Activated CD4-positive, alpha-beta T cell treated with anti-CD3 and anti-CD28 coated beads for 36 hours (primary cell): ENCODE measurements at regions not wholly inside any gene's neighbourhood (a gene's known extent, or its start where the extent isn't known, plus 50 kb on each side); places are given as distances from the start of the nearest gene placed in this dataset.

Experiments used
- ATAC-seq: fragments of 200-7000 bp; cut with Tn5 transposase; one replicate; pipeline ENCODE4 v1.10.0; 2021; ENCODE audit warnings: mild to moderate bottlenecking, moderate library complexity
- CTCF ChIA-PET: fragments of 350-600 bp; sonication (Branson Sonifier 250); formaldehyde crosslinking; loops from one replicate; lab custom pipeline; 2021; ENCODE audit warnings: antibody characterized with exemption; lab: Charles Lee
- POLR2A ChIA-PET: fragments of 350-600 bp; sonication (Branson Sonifier 250); formaldehyde crosslinking; loops from one replicate; lab custom pipeline; 2021; ENCODE audit warnings: antibody characterized with exemption, inconsistent platforms; lab: Charles Lee
- DNase-seq: peaks from one replicate; pipeline ENCODE4 v3.0.0-alpha.2; 2020
- H3K27ac Mint-ChIP-seq: one replicate; pipeline ENCODE4 v1.8.0; 2021; ENCODE audit warnings: mixed read lengths
- H3K27me3 Mint-ChIP-seq: one replicate; pipeline ENCODE4 v1.8.0; 2021; ENCODE audit warnings: mixed read lengths
- H3K36me3 Mint-ChIP-seq: one replicate; pipeline ENCODE4 v1.8.0; 2021; ENCODE audit warnings: low read depth, mixed read lengths
- H3K4me1 Mint-ChIP-seq: one replicate; pipeline ENCODE4 v1.8.0; 2021; ENCODE audit warnings: mixed read lengths
- H3K4me3 Mint-ChIP-seq: one replicate; pipeline ENCODE4 v1.8.0; 2021; ENCODE audit warnings: mild to moderate bottlenecking, moderate library complexity, mixed read lengths
- H3K9me3 Mint-ChIP-seq: one replicate; pipeline ENCODE4 v1.8.0; 2021; ENCODE audit warnings: low read depth, mixed read lengths
- intact Hi-C, 2 experiments: fragments of 100-400 bp; cut with DNase I in 1 of 2; cut with micrococcal nuclease in 1 of 2; formaldehyde crosslinking; loops; one replicate each; pipeline versions ENCODE4 v1.14.2 to v1.15.1; 2022 to 2024; cut with DNase I, micrococcal nuclease

DNA sequence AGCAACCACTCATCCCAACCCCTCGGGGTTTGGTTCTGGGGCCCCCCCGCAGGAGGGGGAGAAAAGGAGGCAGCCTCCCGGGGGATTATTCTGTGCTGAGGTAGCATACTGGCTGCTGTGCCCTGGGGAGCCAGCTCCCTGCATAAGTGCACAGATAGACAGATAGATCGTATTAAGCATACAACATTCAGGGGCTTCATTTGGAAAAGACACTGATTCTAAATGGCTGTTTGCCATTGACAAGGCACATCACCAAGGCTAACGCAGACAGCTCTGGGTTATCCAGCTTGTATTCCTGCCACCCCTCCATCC lies 547.9 kb downstream of the BUD13 start:
- H3K36me3 Mint-ChIP-seq: no peaks in the 10 kb centered on the region
- ChIA-PET CTCF (interaction anchor here (0.6 to 0.9 kb wide), 2 partner anchors 11 to 48 kb away, joined by 3 read pairs; no protein-coding TSS in a partner anchor), POLR2A (no interaction called here)
- H3K27ac Mint-ChIP-seq: no peak overlapping the region
- intact Hi-C loops: loop anchor here (1.0 to 2.0 kb wide), 2 partner anchors 900 to 901 kb away; no protein-coding TSS in a partner anchor
- no peak for DNase-seq
- H3K27me3 Mint-ChIP-seq: peaks cover 6% of the 10 kb centered on the region
- H3K9me3 Mint-ChIP-seq: no peaks in the 10 kb centered on the region
- no peak overlapping the region for H3K4me3 Mint-ChIP-seq
- H3K4me1 Mint-ChIP-seq: no peaks in the 10 kb centered on the region
- ATAC-seq: no peak

DNA sequence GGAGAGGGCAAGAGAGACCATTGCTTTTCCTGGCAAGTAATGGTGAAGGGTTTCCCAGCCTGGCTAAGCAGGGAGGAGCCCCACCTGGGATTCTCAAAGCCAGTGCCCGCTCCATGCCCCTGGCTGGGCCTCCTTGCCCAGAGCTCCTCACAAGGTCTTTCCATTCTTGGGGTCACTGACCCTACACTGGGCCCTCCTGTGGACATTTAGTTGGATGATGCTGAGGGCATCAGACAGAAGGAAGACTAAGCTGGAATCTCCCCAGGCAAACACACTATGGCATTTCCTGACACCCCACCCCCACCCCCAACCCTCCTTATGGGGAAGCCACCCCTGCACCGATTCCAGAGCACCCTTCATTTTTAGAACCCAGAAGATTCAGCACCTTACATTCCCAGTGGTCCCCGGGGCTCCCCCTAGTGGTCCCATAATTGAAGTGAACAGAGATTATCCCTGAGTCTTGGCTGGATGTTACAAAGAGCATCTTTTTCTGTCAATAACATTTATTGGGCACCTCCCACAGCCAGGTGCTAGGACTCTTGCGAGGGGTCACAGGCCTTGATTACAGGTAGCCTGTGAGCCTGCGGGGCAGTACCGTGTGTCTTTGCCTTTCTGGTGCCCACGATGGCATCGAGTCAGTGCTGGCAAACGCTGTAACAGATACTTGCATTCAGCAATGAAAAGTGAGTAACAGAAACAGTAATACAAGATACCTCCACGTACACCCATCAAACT lies 548.5 kb downstream of the BUD13 start:
- ChIA-PET POLR2A (no interaction called here), CTCF (interaction anchor here (0.7 kb wide), 1 partner anchor 892 kb away, joined by 3 read pairs; no protein-coding TSS in a partner anchor)
- Mint-ChIP-seq H3K9me3 (no peaks in the 10 kb centered on the region), H3K4me3 (no peak overlapping the region), H3K4me1 (no peaks in the 10 kb centered on the region), H3K36me3 (no peaks in the 10 kb centered on the region), H3K27me3 (peaks cover 6% of the 10 kb centered on the region), H3K27ac (no peak overlapping the region)
- intact Hi-C loops: loop anchor here (1.0 to 2.0 kb wide), 2 partner anchors 900 kb away; no protein-coding TSS in a partner anchor
- ATAC-seq (no peak), DNase-seq (peak; percentile 64)

DNA sequence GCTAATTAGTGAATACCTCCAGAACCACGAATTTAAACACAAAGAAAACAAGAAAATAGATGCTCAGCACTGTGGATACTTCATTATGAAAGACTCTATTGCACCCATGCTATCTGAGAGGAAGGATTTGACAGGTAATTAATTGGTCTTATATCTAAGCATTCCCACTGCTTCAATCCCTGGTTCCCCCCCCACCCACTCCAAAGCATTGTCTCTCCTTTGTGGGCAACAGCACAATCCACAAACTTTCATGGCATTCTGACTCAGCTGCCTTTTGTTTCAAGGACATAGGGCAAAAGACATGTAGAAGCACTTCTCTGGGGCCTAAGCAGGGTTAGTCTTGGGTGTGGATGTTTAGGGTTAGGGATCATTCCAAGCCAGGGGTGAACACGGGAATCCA lies 551.4 kb downstream of the BUD13 start:
- Mint-ChIP-seq H3K36me3 (no peaks in the 10 kb centered on the region), H3K27me3 (peaks cover 5% of the 10 kb centered on the region), H3K27ac (no peak overlapping the region), H3K4me1 (no peaks in the 10 kb centered on the region), H3K4me3 (no peak overlapping the region), H3K9me3 (no peaks in the 10 kb centered on the region)
- ATAC-seq (no peak), DNase-seq (no peak)
- ChIA-PET POLR2A (no interaction called here), CTCF (no interaction called here)
- intact Hi-C loops: no loop called here

DNA sequence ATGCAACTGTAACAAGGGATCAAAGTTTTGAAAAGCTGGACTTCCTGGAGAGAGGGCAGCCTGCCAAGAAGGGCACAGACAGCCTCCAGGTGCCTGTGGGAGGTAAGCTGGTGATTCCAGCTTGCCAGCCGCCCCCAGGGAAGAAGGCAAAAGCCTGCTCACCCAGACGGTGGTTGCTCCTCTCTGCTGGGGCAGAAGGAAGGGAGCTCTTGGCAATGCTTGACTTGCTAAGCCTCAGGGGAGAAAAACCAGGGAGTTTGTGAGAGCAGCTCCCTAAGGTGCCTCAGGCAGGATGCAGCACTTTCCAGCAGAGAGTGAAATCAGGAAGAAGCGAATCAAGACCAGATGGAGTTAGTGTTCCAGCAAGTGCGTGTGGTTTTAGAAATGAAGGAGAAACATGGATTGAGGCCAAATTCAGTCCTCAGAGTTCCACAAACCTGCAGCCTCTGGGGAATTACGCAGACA lies 553.6 kb downstream of the BUD13 start:
- intact Hi-C loops: no loop called here
- no peak overlapping the region for H3K4me3 Mint-ChIP-seq
- ATAC-seq: no peak
- CTCF ChIA-PET: interaction anchor here (0.6 kb wide), 1 partner anchor 60 kb away, joined by 3 read pairs; no protein-coding TSS in a partner anchor
- no peaks in the 10 kb centered on the region for H3K4me1 Mint-ChIP-seq
- H3K9me3 Mint-ChIP-seq: no peaks in the 10 kb centered on the region
- peaks cover 3% of the 10 kb centered on the region for H3K27me3 Mint-ChIP-seq
- H3K27ac Mint-ChIP-seq: no peak overlapping the region
- POLR2A ChIA-PET: no interaction called here
- H3K36me3 Mint-ChIP-seq: no peaks in the 10 kb centered on the region
- no peak for DNase-seq

DNA sequence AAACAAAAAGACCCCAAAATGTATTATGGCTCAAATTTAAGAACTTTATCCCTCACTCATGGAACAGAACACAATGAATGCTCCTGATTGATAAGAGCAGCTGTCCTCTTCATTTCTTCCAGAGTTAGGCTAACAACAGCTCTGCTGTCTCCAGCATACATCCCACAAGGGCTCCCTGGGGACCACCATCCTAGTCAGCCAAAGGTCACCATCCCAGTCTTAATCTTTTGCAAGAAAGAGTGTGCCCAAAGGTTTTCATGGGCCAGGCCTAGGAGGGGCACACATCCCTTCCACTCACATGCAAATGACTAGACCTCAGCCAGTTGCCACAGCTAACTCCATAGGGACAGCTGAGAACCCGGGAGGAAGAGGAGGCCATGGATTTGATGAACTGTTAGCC lies 555.3 kb downstream of the BUD13 start:
- ATAC-seq (no peak), DNase-seq (no peak)
- CTCF ChIA-PET: interaction anchor here (0.7 to 1.2 kb wide), 5 partner anchors 9 to 474 kb away, joined by 3 to 5 read pairs (median 3); no protein-coding TSS in a partner anchor
- POLR2A ChIA-PET: no interaction called here
- Mint-ChIP-seq H3K4me3 (no peak overlapping the region), H3K27me3 (peaks cover 4% of the 10 kb centered on the region), H3K36me3 (no peaks in the 10 kb centered on the region), H3K4me1 (no peaks in the 10 kb centered on the region), H3K27ac (no peak overlapping the region), H3K9me3 (no peaks in the 10 kb centered on the region)
- intact Hi-C loops: loop anchor here (1.0 to 2.0 kb wide), 3 partner anchors 59 to 474 kb away; no protein-coding TSS in a partner anchor

DNA sequence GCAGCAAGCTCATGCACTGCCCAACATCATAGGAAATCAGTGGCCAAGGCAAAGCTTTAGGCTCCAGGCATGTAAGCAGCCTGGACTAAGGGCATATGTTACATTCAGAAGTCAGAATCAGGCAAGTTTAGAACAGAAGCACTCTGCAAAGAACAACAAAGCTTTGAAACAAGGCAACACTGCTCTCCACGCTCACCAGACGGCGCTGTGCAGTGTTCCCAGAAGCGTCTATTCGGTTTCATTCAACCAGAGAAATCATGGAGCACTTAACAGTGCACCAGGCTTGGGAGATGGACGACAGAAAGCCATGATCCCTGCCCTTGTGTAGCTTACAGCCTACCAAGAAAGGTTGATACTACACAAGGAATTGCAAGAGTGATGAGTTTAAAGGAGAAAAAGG lies 555.8 kb downstream of the BUD13 start:
- intact Hi-C loops: loop anchor here (1.0 to 2.0 kb wide), 3 partner anchors 59 to 474 kb away; no protein-coding TSS in a partner anchor
- ChIA-PET CTCF (interaction anchor here (0.7 to 1.2 kb wide), 6 partner anchors 8 to 485 kb away, joined by 3 to 5 read pairs (median 3); no protein-coding TSS in a partner anchor), POLR2A (no interaction called here)
- H3K27me3 Mint-ChIP-seq: peaks cover 4% of the 10 kb centered on the region
- DNase-seq (peak; percentile 53), ATAC-seq (no peak)
- H3K4me1 Mint-ChIP-seq: no peaks in the 10 kb centered on the region
- H3K27ac Mint-ChIP-seq: no peak overlapping the region
- H3K9me3 Mint-ChIP-seq: no peaks in the 10 kb centered on the region
- no peak overlapping the region for H3K4me3 Mint-ChIP-seq
- no peaks in the 10 kb centered on the region for H3K36me3 Mint-ChIP-seq

DNA sequence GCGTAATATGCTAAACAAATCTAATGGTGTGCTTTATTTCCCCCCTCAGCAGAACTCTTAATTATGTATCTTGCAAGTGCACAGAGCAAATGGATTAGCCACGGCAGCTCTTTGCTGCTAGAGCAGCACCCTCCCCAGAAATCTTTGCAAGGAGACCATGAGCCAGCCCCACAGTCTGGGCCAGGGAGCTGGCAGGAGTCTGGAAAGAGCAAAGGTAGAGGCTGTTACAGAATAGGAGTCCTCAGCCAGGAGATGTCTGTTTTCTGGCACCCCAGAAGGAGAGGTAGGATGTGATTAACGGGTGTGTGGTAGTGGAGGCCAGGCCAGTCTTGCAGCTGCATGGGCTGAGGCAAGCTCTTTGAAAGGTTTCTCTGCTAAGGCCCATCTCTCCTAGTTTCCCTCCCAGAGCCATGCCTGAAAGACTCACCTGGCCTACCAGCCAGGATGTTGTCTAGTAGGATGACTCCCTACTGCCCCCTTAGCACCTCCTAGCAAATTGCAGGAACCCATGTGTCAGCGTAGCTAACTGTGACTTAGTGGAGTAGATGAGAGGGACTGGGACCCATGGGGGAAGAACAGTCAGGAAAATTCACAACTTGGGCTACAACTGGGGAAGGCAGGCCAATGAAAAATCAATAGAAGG lies 557.2 kb downstream of the BUD13 start:
- H3K27me3 Mint-ChIP-seq: peaks cover 6% of the 10 kb centered on the region
- ATAC-seq (no peak), DNase-seq (no peak)
- H3K27ac Mint-ChIP-seq: no peak overlapping the region
- H3K36me3 Mint-ChIP-seq: no peaks in the 10 kb centered on the region
- ChIA-PET CTCF (interaction anchor here (0.9 kb wide), 1 partner anchor 33 kb away, joined by 3 read pairs; no protein-coding TSS in a partner anchor), POLR2A (no interaction called here)
- H3K9me3 Mint-ChIP-seq: no peaks in the 10 kb centered on the region
- no peak overlapping the region for H3K4me3 Mint-ChIP-seq
- H3K4me1 Mint-ChIP-seq: no peaks in the 10 kb centered on the region
- intact Hi-C loops: loop anchor here in 1 of 2 experiments (2.0 kb wide), 1 partner anchor 61 kb away; no protein-coding TSS in a partner anchor

DNA sequence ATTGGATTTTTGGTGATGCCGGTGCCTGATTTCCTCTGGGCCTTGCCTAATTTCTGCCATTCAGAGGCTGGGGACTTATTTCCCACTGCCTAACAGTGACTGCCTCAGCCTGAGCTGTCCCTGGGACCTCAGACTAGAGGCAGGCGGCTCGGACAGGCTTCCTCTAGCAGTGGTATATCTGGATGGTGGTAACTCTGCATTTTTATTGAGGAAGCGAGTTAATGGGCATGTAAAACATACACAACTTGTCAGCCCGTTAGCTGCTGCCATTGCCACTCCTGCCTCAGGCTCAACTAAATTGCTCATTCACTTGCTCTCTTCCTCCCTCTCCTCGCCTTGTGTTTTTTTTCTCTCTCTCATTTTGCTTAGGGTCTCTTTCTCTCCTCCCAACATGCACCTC lies 561.6 kb downstream of the BUD13 start:
- no peaks in the 10 kb centered on the region for H3K4me1 Mint-ChIP-seq

DNA sequence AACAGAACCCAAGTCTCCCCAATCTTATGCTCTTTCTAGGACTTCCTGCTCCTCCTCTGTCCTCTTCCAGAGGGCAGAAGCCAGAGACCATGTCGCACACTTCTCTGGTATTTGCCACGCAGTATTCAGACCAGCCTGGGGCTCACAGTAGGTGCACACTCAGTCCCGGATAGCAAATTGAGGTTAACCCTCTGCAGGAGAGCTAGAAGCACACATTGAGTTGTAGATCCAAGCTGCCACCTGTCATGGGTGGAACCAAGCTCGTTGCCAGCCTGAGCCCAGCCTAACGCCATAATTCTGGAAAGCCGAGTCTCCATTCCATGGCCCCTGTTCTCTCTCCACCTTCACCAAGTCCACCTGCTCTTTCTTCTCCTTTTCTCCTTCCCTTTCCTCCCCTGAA lies 562.1 kb downstream of the BUD13 start:
- POLR2A ChIA-PET: no interaction called here
- intact Hi-C loops: no loop called here
- Mint-ChIP-seq H3K9me3 (no peaks in the 10 kb centered on the region), H3K36me3 (no peaks in the 10 kb centered on the region), H3K4me3 (no peak overlapping the region), H3K27ac (no peak overlapping the region), H3K27me3 (peaks cover 7% of the 10 kb centered on the region), H3K4me1 (no peaks in the 10 kb centered on the region)
- ATAC-seq (no peak), DNase-seq (no peak)
- CTCF ChIA-PET: interaction anchor here (0.8 kb wide), 1 partner anchor 8 kb away, joined by 3 read pairs; no protein-coding TSS in a partner anchor

More for the DNA sequence above, 561.6 kb downstream of the BUD13 start:
- H3K27ac Mint-ChIP-seq: no peak overlapping the region
- POLR2A ChIA-PET: no interaction called here
- ATAC-seq: no peak
- intact Hi-C loops: no loop called here
- H3K4me3 Mint-ChIP-seq: no peak overlapping the region
- CTCF ChIA-PET: interaction anchor here (0.8 kb wide), 1 partner anchor 8 kb away, joined by 3 read pairs; no protein-coding TSS in a partner anchor
- H3K9me3 Mint-ChIP-seq: no peaks in the 10 kb centered on the region
- peaks cover 7% of the 10 kb centered on the region for H3K27me3 Mint-ChIP-seq
- H3K36me3 Mint-ChIP-seq: no peaks in the 10 kb centered on the region
- no peak for DNase-seq

DNA sequence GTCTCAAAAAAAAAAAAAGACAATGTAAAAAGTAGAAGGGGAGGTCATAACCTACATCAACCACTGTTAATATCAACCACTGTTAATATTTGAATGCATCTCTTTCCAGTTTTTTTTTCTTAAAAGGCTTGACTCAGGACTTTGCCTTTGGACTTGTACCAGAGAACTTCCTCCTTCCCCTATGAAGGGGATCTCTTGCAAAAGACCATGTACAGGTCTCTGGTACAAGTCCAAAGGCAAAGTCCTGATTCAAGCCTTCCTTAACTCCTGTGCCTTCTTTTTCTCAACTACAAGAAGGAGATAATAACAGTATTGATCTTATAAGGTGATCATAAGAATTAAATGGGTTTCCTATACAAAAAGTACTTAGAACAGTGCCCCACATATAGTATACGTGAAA lies 563.5 kb downstream of the BUD13 start:
- ChIA-PET CTCF (interaction anchor here (0.7 to 0.9 kb wide), 2 partner anchors 8 to 304 kb away, joined by 3 read pairs; no protein-coding TSS in a partner anchor), POLR2A (interaction anchor here (0.6 kb wide), 1 partner anchor 286 kb away, joined by 3 read pairs; no protein-coding TSS in a partner anchor)
- H3K27me3 Mint-ChIP-seq: peaks cover 7% of the 10 kb centered on the region
- no peak overlapping the region for H3K4me3 Mint-ChIP-seq
- H3K27ac Mint-ChIP-seq: no peak overlapping the region
- no peak for DNase-seq
- no peaks in the 10 kb centered on the region for H3K4me1 Mint-ChIP-seq
- intact Hi-C loops: no loop called here
- ATAC-seq: no peak
- no peaks in the 10 kb centered on the region for H3K9me3 Mint-ChIP-seq
- H3K36me3 Mint-ChIP-seq: no peaks in the 10 kb centered on the region

DNA sequence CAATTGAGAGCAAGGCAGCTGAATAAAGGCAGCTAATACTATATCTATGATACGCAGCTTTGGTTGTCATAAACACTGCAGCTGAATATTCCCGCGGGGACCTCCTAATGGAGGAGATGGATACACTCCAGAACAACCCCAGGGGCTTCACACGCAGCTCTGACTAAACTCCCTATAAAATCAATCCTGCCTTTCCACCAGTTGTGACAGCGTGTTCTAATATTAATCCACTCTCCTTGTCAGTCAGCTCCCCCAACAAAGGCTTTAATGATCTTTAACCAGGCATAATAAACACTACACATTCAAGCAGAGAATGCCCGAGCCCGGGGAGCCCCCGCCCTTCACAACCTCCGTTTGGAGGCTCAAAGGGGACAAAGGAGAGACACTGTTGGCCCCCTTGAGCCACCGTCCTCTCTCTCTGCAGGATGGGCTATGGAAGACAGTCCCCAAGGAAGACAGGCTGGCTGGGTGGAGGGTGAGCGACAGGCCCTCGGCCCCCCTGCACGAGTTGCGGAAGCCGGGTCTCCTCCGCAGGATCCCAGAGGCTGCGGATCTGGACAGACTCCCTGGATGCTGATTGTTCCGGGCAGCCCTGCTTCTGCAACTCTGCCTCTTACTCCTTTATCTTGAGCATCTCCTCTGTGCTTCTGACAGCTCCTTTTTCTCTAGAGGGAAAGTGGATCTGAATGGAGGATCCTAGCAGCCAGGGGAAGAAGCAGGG lies 565.2 kb downstream of the BUD13 start:
- H3K27ac Mint-ChIP-seq: no peak overlapping the region
- H3K4me1 Mint-ChIP-seq: no peaks in the 10 kb centered on the region
- intact Hi-C loops: no loop called here
- ATAC-seq (no peak), DNase-seq (no peak)
- peaks cover 6% of the 10 kb centered on the region for H3K27me3 Mint-ChIP-seq
- no peaks in the 10 kb centered on the region for H3K9me3 Mint-ChIP-seq
- ChIA-PET POLR2A (no interaction called here), CTCF (interaction anchor here (0.7 to 0.9 kb wide), 2 partner anchors 9 to 161 kb away, joined by 3 read pairs; no protein-coding TSS in a partner anchor)
- H3K4me3 Mint-ChIP-seq: no peak overlapping the region
- H3K36me3 Mint-ChIP-seq: no peaks in the 10 kb centered on the region
